ENCODE measurements at regions not wholly inside any gene's neighbourhood (a gene's known extent, or its start where the extent isn't known, plus 50 kb on each side); places are given as distances from the start of the nearest gene placed in this dataset.

DNA sequence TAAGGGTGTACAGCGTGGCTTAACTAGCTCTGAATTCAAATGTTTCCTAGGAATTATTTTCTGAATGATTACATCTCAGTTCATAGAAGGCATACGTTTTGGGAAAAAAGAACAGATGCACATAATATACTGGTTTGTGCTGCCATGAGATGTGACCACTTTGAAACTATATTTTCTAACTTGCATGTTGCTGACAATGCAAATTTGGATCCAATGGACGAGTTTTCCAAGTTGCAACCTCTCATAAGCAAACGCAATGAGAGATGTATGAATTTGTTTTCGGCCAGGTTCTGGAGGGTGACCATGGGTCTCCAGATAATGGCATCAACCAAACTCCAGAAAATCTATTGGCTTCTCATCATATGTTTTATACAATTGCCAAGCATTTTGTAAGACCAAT lies 1445.4 kb downstream of the AACS start:
- Histone ChIP-seq H3K27ac (no peak overlapping the region), H3K4me1 (peaks cover 0 to 4% (median 0%) of the 10 kb centered on the region in 12 donors), H3K27me3 (no peaks in the 10 kb centered on the region), H3K9me3 (peaks cover 0 to 19% (median 2%) of the 10 kb centered on the region in 12 donors), H3K36me3 (no peaks in the 10 kb centered on the region), H3K4me3 (no peak overlapping the region)
- TF ChIP-seq, protein P1, sequence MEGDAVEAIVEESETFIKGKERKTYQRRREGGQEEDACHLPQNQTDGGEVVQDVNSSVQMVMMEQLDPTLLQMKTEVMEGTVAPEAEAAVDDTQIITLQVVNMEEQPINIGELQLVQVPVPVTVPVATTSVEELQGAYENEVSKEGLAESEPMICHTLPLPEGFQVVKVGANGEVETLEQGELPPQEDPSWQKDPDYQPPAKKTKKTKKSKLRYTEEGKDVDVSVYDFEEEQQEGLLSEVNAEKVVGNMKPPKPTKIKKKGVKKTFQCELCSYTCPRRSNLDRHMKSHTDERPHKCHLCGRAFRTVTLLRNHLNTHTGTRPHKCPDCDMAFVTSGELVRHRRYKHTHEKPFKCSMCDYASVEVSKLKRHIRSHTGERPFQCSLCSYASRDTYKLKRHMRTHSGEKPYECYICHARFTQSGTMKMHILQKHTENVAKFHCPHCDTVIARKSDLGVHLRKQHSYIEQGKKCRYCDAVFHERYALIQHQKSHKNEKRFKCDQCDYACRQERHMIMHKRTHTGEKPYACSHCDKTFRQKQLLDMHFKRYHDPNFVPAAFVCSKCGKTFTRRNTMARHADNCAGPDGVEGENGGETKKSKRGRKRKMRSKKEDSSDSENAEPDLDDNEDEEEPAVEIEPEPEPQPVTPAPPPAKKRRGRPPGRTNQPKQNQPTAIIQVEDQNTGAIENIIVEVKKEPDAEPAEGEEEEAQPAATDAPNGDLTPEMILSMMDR (IDR thresholded peaks at IDR 0.05): no peak
- TF ChIP-seq POLR2A (IDR thresholded peaks at IDR 0.05): no peak
- intact Hi-C loops (cut with DNase I): no loop called here
- DNase-seq (no peak), ATAC-seq (no peak)
- 69 to 78% (median 73%) methylated on average over 5 of the region's 5 CpGs for WGBS, 4 donors

DNA sequence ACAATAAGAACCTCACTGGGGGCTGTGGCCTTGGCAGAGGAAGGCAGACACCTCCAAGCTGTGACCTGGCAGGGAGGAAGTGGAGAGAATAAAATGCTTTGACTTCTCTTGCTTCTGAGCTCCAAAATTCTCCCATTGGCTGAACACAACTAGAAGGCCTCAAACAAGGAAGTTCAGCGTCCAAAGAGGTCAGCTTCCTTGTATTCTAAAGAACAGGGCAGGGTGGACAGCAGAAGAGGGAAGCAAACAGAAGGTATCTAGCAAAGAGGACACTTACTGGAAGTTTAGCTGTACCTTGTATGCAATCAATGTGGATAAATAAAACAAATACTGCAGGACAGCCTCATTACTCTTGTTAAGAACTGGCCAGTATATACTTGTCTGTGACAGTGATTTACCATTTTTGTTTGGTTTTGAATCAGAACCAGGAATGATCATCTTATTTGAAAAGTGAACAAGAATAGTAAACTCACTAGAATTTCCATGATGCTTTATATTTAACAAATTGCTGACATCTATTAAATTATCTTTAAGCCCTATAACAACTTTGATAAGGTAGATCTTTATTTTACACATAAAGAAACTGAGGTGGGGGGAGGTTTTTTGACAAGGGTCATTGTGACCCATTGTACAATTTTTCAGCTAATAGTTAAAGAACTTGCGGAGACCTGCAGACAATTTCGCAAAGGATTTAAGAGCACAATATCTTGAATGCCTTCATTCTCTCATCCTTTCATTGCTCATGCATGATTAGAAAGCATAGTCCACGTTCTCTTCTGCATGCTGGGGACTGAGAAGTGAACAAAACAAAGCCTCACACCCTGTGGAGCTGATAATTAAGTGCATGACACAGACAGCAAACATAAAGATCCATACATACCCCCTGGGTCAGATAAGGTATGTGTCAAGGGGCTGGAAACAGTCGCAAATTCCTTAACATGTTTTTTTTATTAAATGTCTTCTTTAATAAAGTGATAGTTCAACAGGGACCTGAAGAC lies 1448.0 kb downstream of the AACS start:
- Histone ChIP-seq H3K4me1 (peaks cover 0 to 4% (median 0%) of the 10 kb centered on the region in 12 donors), H3K4me3 (no peak overlapping the region), H3K36me3 (no peaks in the 10 kb centered on the region), H3K27ac (no peak overlapping the region), H3K27me3 (no peaks in the 10 kb centered on the region), H3K9me3 (no peaks in the 10 kb centered on the region)
- no peak for TF ChIP-seq POLR2A (IDR thresholded peaks at IDR 0.05)
- 47 to 59% (median 57%) methylated on average over 5 of the region's 5 CpGs for whole genome bisulfite sequencing, 4 donors
- intact Hi-C loops (cut with DNase I): no loop called here
- ATAC-seq: no peak
- DNase-seq: no peak

DNA sequence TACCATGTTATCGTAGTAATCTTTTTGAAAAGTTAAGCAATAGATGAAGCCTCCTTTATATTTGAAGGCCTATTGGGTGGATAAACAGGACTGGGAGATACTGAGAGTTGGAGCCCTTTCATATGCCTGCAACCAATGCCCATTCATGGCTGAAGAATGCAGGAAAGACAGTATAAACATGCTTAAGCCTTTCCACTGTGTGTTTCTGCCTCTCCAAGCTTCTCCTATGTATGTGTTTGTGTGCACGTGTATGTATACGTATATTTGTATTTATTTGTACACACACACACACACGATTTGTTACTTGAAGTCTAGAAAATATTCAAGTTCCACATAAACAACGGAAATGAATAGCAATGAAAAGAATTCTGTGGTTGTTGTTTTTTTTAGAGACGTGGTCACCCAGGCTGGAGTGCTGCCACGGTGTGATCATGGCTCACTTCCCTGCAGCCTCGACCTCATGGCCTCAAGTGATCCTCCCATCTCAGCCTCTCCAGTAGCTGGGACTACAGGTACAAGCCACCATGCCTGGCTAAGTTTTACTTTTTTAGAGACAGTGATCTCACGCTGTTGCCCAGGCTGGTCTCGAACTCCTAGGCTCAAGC lies 1453.5 kb downstream of the AACS start:
- DNase-seq (no peak), ATAC-seq (no peak)
- Histone ChIP-seq H3K9me3 (no peaks in the 10 kb centered on the region), H3K27me3 (no peaks in the 10 kb centered on the region), H3K4me1 (no peaks in the 10 kb centered on the region), H3K36me3 (no peaks in the 10 kb centered on the region), H3K27ac (no peak overlapping the region), H3K4me3 (no peak overlapping the region)
- WGBS, 4 donors: 77 to 80% (median 79%) methylated on average over 10 of the region's 10 CpGs
- intact Hi-C loops (cut with DNase I): no loop called here
- TF ChIP-seq, protein P1 (IDR thresholded peaks at IDR 0.05): no peak
- no peak for TF ChIP-seq POLR2A (IDR thresholded peaks at IDR 0.05)

DNA sequence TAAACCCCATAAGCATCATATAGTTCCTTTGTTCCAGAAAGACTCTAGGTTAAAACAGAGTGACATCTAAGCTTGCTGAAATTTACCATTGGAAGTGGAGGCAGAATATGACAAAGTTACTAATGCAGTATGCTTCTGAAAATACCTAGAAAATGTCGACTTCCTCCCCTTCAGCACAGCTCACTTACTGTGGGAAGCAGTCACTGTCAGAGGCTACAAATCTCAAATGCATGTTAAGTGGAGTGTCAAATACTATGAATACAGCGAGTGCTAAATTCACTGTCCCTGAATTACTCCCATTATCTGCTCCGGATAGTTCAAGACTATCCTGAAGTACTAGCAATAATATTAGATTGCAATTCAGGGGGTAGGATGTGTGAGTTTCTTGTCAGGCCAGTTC lies 1454.6 kb downstream of the AACS start:
- no peak overlapping the region for H3K27ac ChIP-seq
- no peaks in the 10 kb centered on the region for H3K27me3 ChIP-seq
- H3K4me3 ChIP-seq: no peak overlapping the region
- WGBS, 4 donors: 61 to 80% (median 72%) methylated on average over 3 of the region's 3 CpGs
- H3K9me3 ChIP-seq: no peaks in the 10 kb centered on the region
- TF ChIP-seq, protein P1 (IDR thresholded peaks at IDR 0.05): no peak
- TF ChIP-seq POLR2A (IDR thresholded peaks at IDR 0.05): no peak
- ATAC-seq: no peak
- H3K36me3 ChIP-seq: no peaks in the 10 kb centered on the region
- intact Hi-C loops (cut with DNase I): no loop called here
- H3K4me1 ChIP-seq: no peaks in the 10 kb centered on the region
- DNase-seq: no peak

All from heart left ventricle (tissue), 16 donors.